GM18517 (cell line): ENCODE measurements at regions not wholly inside any gene's neighbourhood (a gene's known extent, or its start where the extent isn't known, plus 50 kb on each side); places are given as distances from the start of the nearest gene placed in this dataset.
"Not testable (repeated sequence)": the region's sequence is repeated elsewhere in the genome, so short reads cannot be mapped to it uniquely, and the experiment has no call there.

Experiments
- ATAC-seq: cut with Tn5 transposase; IDR thresholded peaks from one replicate; pipeline ENCODE4 v1.9.1; 2021; ENCODE audit warnings: mild to moderate bottlenecking, moderate library complexity; ENCODE audit not compliant: unreplicated experiment

GRCh38 chr2:160721089-160722040 lies 227.8 kb upstream of the RBMS1 start:
- no peak for ATAC-seq

DNA sequence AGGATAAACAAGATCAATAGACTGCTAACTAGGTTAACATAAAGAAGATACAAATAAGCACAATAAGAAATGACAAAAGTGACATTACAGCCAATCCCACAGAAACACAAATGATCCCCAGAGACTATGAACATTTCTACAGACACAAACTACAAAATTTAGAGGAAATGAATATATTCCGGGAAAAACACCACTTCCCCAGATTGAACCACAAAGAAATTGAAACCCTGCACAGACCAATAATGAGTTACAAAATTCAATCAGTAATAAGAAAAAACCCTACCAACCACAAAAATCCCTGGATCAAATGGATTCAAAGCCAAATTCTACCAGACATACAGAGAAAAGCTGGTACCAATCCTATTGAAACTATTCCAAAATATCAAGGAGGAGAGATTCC lies 232.4 kb upstream of the RBMS1 start:
- ATAC-seq, result no peak

- no peak for ATAC-seq
Observed at GRCh38 chr2:160730296-160730995, 236.8 kb upstream of the RBMS1 start.

DNA sequence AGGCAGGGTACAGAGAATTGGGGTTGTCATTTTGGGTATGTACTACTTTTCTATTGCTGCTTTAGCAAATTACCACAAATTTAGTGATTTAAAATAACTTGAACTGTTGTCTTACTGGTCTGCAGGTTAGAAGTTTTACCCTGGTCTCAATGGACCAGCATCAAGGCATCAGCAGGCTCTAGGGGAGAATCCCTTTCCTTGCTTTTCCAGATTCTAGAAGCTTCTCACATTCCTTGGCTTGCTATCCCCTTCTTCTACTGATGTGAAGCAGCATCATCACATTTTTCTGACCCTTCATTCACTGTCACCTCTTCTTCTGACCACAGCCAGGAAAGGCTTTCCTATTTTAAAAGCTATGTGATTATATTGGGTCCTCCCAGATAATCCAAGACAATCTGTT lies 237.8 kb upstream of the RBMS1 start:
- ATAC-seq, result no peak

DNA sequence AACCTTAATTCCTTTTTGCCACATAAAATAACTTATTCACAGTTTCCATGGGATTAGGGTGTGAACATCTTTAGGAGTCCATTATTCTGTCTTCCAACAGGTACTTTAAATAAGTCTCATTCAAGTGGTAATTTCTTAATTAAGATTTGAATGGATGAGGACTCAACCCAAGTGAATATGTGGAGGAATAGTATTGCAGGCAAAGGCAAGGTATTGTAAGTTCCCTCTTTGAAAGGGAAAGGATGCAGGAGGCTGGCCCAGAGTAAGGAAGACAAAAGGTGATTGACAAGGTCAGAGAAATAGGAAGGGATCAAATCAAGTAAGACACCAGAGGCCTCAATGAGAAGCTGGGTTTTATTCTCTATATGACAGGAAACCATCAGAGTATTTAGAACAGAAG lies 238.2 kb upstream of the RBMS1 start:
- ATAC-seq, result no peak

DNA sequence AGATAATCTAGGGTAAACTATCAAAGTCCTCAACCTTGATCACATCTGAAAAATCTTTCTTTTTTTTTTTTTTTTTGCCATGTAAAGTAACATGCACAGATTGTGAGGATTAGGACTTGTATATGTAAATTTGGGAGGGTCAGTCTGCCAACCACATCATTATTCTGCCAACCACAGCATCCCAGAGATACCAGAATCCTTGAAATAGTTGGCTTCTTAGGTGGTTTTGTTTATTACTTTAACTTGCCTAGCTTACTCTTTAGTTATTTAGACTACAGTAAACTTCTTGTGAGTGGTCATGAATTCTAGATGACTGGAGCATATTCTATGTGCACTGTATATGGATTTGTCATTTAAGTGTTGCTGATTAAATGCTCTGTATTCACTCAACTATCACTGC lies 242.1 kb upstream of the RBMS1 start:
- no peak for ATAC-seq

- no peak for ATAC-seq
Observed at GRCh38 chr2:160736148-160737028, 242.8 kb upstream of the RBMS1 start.

- ATAC-seq, result no peak
Observed at GRCh38 chr2:160737247-160737646, 243.6 kb upstream of the RBMS1 start.

DNA sequence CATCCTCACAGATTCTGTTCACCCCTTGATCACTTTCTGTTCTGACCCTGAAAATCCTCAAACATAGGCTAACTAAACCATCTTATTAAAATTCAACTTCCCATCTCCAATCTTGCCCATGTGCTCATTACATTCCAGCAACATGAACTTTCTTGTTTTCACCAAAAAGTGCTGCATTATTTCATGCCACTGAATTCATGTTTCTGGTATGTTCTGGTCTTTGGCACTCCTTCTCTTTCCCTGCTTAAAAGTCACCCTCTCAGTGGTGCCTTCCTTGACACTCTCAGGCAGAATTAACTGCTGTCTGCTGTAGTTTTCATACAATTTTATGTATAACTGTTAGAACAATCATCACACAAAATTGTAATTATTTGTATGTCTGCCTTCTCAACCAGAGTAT lies 247.7 kb upstream of the RBMS1 start:
- no peak for ATAC-seq

DNA sequence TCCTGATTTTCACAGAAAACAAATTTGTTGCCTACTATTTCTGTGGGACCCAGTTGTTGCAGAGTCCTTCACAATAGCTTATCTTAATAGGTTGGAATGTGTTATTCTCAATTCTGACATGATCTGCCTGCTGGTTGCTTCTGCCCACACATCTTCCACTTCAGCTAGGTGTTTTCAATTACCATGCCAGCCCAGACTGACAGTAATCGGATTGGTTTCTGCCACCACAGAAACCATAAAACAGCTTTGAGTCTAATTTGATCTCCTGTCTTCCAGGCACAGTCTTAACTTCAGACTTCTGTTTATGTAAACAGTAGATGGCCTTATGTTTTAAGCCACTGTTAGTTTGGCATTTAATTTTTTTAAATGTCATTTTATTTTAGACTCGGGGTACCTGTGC lies 248.2 kb upstream of the RBMS1 start:
- no peak for ATAC-seq

- ATAC-seq, result no peak
Observed at GRCh38 chr2:160742667-160743066, 249.1 kb upstream of the RBMS1 start.

DNA sequence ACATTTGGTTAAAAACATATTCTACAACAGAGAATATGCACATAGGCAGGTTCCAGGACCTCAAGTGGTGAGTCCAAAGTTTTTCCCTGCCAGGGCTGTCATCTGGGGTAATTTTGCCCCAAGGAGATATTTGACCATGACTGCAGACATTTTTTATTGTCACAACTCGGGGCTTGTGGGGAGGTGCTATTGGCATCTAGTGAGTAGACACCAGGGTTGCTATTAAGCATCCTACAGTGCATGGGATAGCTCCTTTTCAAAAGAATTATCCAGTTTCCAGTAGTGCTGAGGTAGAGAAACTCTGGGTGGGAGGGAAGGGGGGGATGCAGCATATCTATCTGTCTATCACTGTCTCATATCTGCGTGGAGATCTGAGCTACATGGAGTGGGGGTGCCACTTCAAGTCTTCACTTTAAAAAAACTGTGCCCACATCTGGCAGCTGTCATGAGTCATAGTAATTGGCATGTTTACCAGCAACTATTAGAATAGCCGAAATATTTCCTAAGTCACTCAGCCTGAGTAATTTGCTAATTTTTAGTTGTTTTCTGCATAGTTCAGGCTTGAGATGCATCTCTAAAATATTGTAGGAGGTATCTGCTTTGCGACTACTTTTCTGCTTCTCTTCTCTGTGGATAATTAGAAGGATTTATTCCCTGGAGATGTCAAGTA lies 254.0 kb upstream of the RBMS1 start:
- no peak for ATAC-seq

- no peak for ATAC-seq
Observed at GRCh38 chr2:160751021-160751420, 257.4 kb upstream of the RBMS1 start.

DNA sequence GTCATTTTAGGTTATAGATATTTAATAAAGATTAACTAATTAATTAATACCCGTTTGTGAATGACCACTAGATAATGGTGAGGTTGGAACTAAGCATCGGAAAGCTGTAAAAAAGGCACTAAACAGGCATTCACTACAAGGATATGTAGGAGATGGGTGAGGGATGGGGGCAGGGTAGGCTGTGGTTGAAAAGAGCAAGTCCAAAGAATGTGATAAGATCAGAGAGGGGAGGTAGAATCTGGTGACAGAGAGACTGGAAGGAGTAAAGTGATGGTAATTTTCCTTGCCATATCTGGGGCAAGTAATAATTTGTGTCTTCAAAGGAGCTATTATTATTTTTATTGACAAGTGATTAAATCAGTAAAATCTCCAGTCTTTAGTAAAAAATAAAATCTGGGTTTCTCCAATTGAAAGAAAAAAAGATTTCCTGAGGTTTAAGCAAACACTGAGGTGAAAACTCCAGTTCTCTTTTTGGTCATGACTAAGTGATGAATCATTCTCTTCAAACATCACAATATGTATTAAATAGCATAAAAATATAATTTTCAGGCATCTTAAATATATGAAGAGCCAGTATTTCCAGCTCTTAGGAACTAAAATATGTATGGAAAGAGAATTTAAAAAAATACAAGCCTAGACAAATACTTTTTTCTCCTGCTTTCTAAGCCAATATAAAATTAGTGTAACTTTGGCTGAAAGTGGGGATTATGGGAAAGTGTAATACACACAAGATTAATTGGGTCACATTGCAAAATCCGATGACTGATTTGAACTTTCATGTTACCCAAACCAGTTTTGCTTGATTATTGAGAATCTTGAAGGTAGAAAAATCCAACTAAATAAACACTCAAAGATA lies 259.1 kb upstream of the RBMS1 start:
- ATAC-seq, result no peak

GRCh38 chr2:160753331-160753654 lies 259.7 kb upstream of the RBMS1 start:
- no peak for ATAC-seq

GRCh38 chr2:160753960-160754359 lies 260.4 kb upstream of the RBMS1 start:
- no peak for ATAC-seq

- ATAC-seq, result no peak
Observed at GRCh38 chr2:160756481-160756880, 262.9 kb upstream of the RBMS1 start.

GRCh38 chr2:160762493-160763128 lies 269.0 kb upstream of the RBMS1 start:
- not testable (repeated sequence) for ATAC-seq

GRCh38 chr2:160783474-160783873 lies 289.9 kb upstream of the RBMS1 start:
- ATAC-seq, result no peak
